HepG2 (cell line): ENCODE measurements at regions not wholly inside any gene's neighbourhood (a gene's known extent, or its start where the extent isn't known, plus 50 kb on each side); places are given as distances from the start of the nearest gene placed in this dataset.

Experiments
- ATAC-seq: fragments of 200-7000 bp; cut with Tn5 transposase; 3 replicates; pipeline ENCODE4 v1.9.1; 2020; ENCODE audit warnings: mild to moderate bottlenecking, moderate library complexity
- BruUV-seq: library from RNA; stranded (reverse); fragments of 400-500 nt; replicated peaks from 2 replicates; lab custom pipeline; 2021; lab: Mats Ljungman, UMichigan
- CTCF ChIA-PET: fragments of 300-600 bp; formaldehyde crosslinking; extraction: SDS; loops from one replicate; lab custom pipeline; 2021; ENCODE audit warnings: low total read pairs, inconsistent platforms, low intra/inter-chr PET ratio; lab: Yijun Ruan, JAX
- POLR2A ChIA-PET: fragments of 350-600 bp; sonication (Branson Sonifier 250); formaldehyde crosslinking; loops from one replicate; lab custom pipeline; 2020; ENCODE audit warnings: antibody characterized with exemption, inconsistent platforms; lab: Yijun Ruan, JAX
- DNase-seq: peaks from one replicate; pipeline ENCODE4 v3.0.0-alpha.2; 2015; ENCODE audit warnings: low spot score
- FAIRE-seq: peaks from 3 replicates; lab custom pipeline; 2011; peaks lifted over from hg19 to GRCh38; lab: Jason Lieb, UNC
- H2AFZ ChIP-seq: one replicate; pipeline ENCODE4 v1.6.1; 2011; ENCODE audit warnings: low read length, inconsistent platforms
- H3K27ac ChIP-seq: fragments of 300-600 bp; 3 replicates; pipeline ENCODE4 v1.8.0; 2011; ENCODE audit warnings: mixed run types, mild to moderate bottlenecking, mixed read lengths, low read length, inconsistent platforms; ENCODE audit not compliant: insufficient read depth; ENCODE audit errors: extremely low read length
- H3K27me3 ChIP-seq, 2 experiments: fragments of 200-600 bp in 1 of 2; 2 replicates in 1 of 2; 3 replicates in 1 of 2; pipeline versions ENCODE4 v1.6.0 to v1.8.0; 2011; ENCODE audit warnings: low read length in 2 of 2, mild to moderate bottlenecking in 2 of 2, moderate library complexity in 2 of 2, inconsistent platforms in 1 of 2; ENCODE audit not compliant: insufficient read depth in 2 of 2, control insufficient read depth in 1 of 2
- H3K36me3 ChIP-seq, 2 experiments: fragments of 200-600 bp in 1 of 2; replicated peaks in 1 of 2; 2 replicates in 1 of 2; 3 replicates in 1 of 2; pipeline versions ENCODE4 v1.5.1 to v1.8.0; 2011; ENCODE audit warnings: low read length in 2 of 2, inconsistent platforms in 1 of 2; ENCODE audit not compliant: insufficient read depth in 2 of 2, control insufficient read depth in 1 of 2
- H3K4me1 ChIP-seq: 2 replicates; pipeline ENCODE4 v1.5.1; 2012; ENCODE audit warnings: low read length, inconsistent platforms; ENCODE audit not compliant: insufficient read depth
- H3K4me2 ChIP-seq: 2 replicates; pipeline ENCODE4 v1.6.0; 2011; ENCODE audit warnings: low read depth, low read length, inconsistent platforms
- H3K4me3 ChIP-seq, 3 experiments: fragments of 200-600 bp in 1 of 3; sonication (generic), shearing (Covaris generic) in 1 of 3; replicated peaks in 1 of 3; 2 replicates each; pipeline ENCODE4 v1.5.1; 2011 to 2016; ENCODE audit warnings: low read length in 3 of 3, inconsistent platforms in 2 of 3, low read depth in 2 of 3, mild to moderate bottlenecking in 2 of 3, control low read depth in 1 of 3, mixed read lengths in 1 of 3; ENCODE audit not compliant: insufficient read depth in 1 of 3
- H3K79me2 ChIP-seq: one replicate; pipeline ENCODE4 v1.6.1; 2011; ENCODE audit warnings: low read length, inconsistent platforms; ENCODE audit not compliant: insufficient read depth
- H3K9ac ChIP-seq: 2 replicates; pipeline ENCODE4 v1.6.0; 2011; ENCODE audit warnings: mild to moderate bottlenecking, low read depth, low read length, inconsistent platforms; ENCODE audit not compliant: insufficient read depth
- H3K9me3 ChIP-seq: 2 replicates; pipeline ENCODE4 v1.5.1; 2012; ENCODE audit warnings: mild to moderate bottlenecking, low read length
- H4K20me1 ChIP-seq: 2 replicates; pipeline ENCODE4 v1.6.0; 2011; ENCODE audit warnings: inconsistent platforms, mild to moderate bottlenecking, low read length, moderate library complexity; ENCODE audit not compliant: insufficient read depth
- IKZF1 ChIP-seq: fragments of 450-650 bp; IDR thresholded peaks from 2 replicates; pipeline ENCODE4 v1.7.1; 2016
- KDM3A ChIP-seq: IDR thresholded peaks from 2 replicates; pipeline ENCODE4 v1.6.1; 2018; ENCODE audit warnings: low read depth, missing compliant biosample characterization
- PAF1 ChIP-seq: IDR thresholded peaks from 2 replicates; pipeline ENCODE4 v1.6.1; 2016; ENCODE audit warnings: missing genetic modification reagents, missing compliant biosample characterization
- RBM39 ChIP-seq: fragments of 200-400 bp; formaldehyde crosslinking; IDR thresholded peaks from one replicate; pipeline ENCODE4 v1.6.1; 2018; ENCODE audit warnings: antibody characterized with exemption, mild to moderate bottlenecking, low read depth, low read length; ENCODE audit not compliant: poor library complexity, severe bottlenecking
- SMAD1 ChIP-seq: sonication (generic); formaldehyde crosslinking; IDR thresholded peaks from 2 replicates; pipeline ENCODE4 v1.4.0; 2020; ENCODE audit warnings: missing genetic modification reagents, low read depth, mild to moderate bottlenecking, borderline replicate concordance
- TBP ChIP-seq: sonication (generic); formaldehyde crosslinking; IDR thresholded peaks from 2 replicates; pipeline ENCODE4 v1.5.0; 2020; ENCODE audit warnings: missing genetic modification reagents
- ZNF530 ChIP-seq: sonication (generic); formaldehyde crosslinking; IDR thresholded peaks from 2 replicates; pipeline ENCODE4 v1.5.0; 2020; ENCODE audit warnings: low read depth, mild to moderate bottlenecking, missing genetic modification reagents
- ZNF839 ChIP-seq: sonication (generic); formaldehyde crosslinking; IDR thresholded peaks from 2 replicates; pipeline ENCODE4 v1.4.0; 2020; ENCODE audit warnings: missing genetic modification reagents, mild to moderate bottlenecking, borderline replicate concordance
- ZSCAN9 ChIP-seq: IDR thresholded peaks from 2 replicates; pipeline ENCODE4 v1.6.1; 2016; ENCODE audit warnings: borderline replicate concordance
- WGBS: methylation state at CpG from one replicate; pipeline ENCODE4 v1.1.6; 2017; ENCODE audit warnings: low lambda C conversion rate; 5-methylcytosine and 5-hydroxymethylcytosine counted together
- in situ Hi-C: cut with HindIII; loops from 2 replicates; pipeline ENCODE4 v1.10.0; 2017; ENCODE audit warnings: low pct_unique_long_range_greater_than_20kb; ENCODE audit not compliant: extremely low pct_ligation_motif_present
- intact Hi-C: fragments of 100-400 bp; cut with micrococcal nuclease; formaldehyde crosslinking; loops from one replicate; pipeline ENCODE4 v1.10.0; 2022; ENCODE audit not compliant: unreplicated experiment
- TF ChIP-seq, protein P1 (sequence below): sonication (generic); formaldehyde crosslinking; IDR thresholded peaks from 2 replicates; pipeline ENCODE4 v1.4.0; 2020; ENCODE audit warnings: missing genetic modification reagents
- TF ChIP-seq, protein P2 (sequence below): sonication (generic); formaldehyde crosslinking; IDR thresholded peaks from 2 replicates; pipeline ENCODE4 v1.4.0; 2020; ENCODE audit warnings: missing genetic modification reagents

DNA sequence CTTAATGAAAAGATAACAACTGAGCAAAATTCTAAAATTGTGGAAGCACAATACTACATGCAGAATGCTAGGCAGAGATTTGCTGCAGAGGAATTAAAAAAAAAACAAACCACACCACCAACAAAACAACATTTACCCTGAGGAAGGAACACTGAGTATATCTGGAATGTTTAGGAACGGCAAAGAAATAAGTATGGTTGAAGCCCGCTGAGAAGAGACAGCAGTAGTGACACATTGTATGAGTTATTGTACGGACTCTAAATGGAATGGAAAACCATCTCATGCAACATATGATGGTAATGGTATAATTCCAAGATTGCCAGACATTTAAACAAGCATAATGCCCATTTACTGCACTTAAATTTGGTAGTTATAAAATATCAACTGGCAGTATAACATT, 568.2 kb upstream of the CCDC54 start:
- Histone ChIP-seq H2AFZ (no peak overlapping the region), H4K20me1 (no peaks in the 10 kb centered on the region), H3K4me1 (no peaks in the 10 kb centered on the region), H3K36me3 (no peaks in the 10 kb centered on the region), H3K4me3 (no peak overlapping the region)
- CTCF ChIA-PET = no interaction called here
- BruUV-seq = no TSS peak
- POLR2A ChIA-PET = no interaction called here
- 16% methylated on average over 3 of the region's 3 CpGs for WGBS
- intact Hi-C loops = no loop called here
- in situ Hi-C loops = no loop called here
- TF ChIP-seq, protein P1, sequence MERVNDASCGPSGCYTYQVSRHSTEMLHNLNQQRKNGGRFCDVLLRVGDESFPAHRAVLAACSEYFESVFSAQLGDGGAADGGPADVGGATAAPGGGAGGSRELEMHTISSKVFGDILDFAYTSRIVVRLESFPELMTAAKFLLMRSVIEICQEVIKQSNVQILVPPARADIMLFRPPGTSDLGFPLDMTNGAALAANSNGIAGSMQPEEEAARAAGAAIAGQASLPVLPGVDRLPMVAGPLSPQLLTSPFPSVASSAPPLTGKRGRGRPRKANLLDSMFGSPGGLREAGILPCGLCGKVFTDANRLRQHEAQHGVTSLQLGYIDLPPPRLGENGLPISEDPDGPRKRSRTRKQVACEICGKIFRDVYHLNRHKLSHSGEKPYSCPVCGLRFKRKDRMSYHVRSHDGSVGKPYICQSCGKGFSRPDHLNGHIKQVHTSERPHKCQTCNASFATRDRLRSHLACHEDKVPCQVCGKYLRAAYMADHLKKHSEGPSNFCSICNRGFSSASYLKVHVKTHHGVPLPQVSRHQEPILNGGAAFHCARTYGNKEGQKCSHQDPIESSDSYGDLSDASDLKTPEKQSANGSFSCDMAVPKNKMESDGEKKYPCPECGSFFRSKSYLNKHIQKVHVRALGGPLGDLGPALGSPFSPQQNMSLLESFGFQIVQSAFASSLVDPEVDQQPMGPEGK = no peak
- TF ChIP-seq SMAD1 (CRISPR knock-in tag) (no peak), PAF1 (CRISPR knock-in tag) (no peak), ZSCAN9 (CRISPR knock-in tag) (no peak), RBM39 (no peak), TBP (CRISPR knock-in tag) (no peak)
- TF ChIP-seq, all 625 proteins: peak for 0
- ATAC-seq (no peak), DNase-seq (no peak), FAIRE-seq (no peak)
- Histone ChIP-seq H3K9me3 (no peaks in the 10 kb centered on the region), H3K27me3 (no peaks in the 10 kb centered on the region), H3K27ac (no peak overlapping the region), H3K9ac (no peak overlapping the region), H3K79me2 (no peaks in the 10 kb centered on the region), H3K4me2 (no peak overlapping the region)

DNA sequence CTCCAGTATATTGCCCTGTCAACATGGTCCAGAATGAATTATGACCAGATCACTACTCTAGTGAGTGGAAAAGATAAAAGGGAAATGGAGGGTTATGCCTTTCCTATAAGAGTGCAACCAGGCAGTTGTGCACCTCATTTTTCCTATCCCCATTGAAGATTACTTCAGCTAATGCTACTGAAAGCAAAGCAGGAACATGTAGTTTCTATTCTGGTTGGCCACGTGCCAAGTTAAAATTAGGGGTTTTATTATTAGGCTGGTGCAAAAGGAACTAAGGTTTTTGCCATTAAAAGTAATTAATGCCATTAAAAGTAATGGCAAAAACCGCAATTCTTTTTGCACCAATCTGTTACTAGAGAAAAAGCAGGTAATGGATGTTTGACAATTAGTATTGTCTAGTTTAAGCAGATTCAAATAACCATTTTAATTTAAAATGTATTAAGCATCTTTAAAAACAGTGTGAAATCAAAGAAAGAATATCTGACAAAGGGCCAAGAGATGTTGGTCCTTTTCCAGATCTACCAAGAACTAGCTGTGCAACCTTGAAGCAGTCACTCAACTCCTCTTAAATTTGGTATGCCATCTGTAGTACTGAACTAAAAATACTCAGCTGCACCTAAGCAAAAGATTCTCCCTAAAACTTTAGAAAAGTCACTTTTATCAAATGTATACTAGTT, 567.5 kb upstream of the CCDC54 start:
- no peaks in the 10 kb centered on the region for H3K27me3 ChIP-seq
- H3K4me2 ChIP-seq = no peak overlapping the region
- H3K4me3 ChIP-seq = no peak overlapping the region
- H3K4me1 ChIP-seq = no peaks in the 10 kb centered on the region
- no peaks in the 10 kb centered on the region for H3K9me3 ChIP-seq
- no peak for DNase-seq
- H3K27ac ChIP-seq = no peak overlapping the region
- ATAC-seq = no peak
- in situ Hi-C loops (no loop called here), intact Hi-C loops (no loop called here)
- BruUV-seq = no TSS peak
- no peaks in the 10 kb centered on the region for H4K20me1 ChIP-seq
- H3K9ac ChIP-seq = no peak overlapping the region
- 0% methylated on average over 2 of the region's 2 CpGs for WGBS
- no peaks in the 10 kb centered on the region for H3K36me3 ChIP-seq
- H2AFZ ChIP-seq = no peak overlapping the region
- no peaks in the 10 kb centered on the region for H3K79me2 ChIP-seq
- CTCF ChIA-PET = no interaction called here
- no peak for FAIRE-seq
- POLR2A ChIA-PET = no interaction called here
- TF ChIP-seq KDM3A (CRISPR knock-in tag) = no peak
- TF ChIP-seq ZNF839 (CRISPR knock-in tag) = no peak
- TF ChIP-seq, protein P2, sequence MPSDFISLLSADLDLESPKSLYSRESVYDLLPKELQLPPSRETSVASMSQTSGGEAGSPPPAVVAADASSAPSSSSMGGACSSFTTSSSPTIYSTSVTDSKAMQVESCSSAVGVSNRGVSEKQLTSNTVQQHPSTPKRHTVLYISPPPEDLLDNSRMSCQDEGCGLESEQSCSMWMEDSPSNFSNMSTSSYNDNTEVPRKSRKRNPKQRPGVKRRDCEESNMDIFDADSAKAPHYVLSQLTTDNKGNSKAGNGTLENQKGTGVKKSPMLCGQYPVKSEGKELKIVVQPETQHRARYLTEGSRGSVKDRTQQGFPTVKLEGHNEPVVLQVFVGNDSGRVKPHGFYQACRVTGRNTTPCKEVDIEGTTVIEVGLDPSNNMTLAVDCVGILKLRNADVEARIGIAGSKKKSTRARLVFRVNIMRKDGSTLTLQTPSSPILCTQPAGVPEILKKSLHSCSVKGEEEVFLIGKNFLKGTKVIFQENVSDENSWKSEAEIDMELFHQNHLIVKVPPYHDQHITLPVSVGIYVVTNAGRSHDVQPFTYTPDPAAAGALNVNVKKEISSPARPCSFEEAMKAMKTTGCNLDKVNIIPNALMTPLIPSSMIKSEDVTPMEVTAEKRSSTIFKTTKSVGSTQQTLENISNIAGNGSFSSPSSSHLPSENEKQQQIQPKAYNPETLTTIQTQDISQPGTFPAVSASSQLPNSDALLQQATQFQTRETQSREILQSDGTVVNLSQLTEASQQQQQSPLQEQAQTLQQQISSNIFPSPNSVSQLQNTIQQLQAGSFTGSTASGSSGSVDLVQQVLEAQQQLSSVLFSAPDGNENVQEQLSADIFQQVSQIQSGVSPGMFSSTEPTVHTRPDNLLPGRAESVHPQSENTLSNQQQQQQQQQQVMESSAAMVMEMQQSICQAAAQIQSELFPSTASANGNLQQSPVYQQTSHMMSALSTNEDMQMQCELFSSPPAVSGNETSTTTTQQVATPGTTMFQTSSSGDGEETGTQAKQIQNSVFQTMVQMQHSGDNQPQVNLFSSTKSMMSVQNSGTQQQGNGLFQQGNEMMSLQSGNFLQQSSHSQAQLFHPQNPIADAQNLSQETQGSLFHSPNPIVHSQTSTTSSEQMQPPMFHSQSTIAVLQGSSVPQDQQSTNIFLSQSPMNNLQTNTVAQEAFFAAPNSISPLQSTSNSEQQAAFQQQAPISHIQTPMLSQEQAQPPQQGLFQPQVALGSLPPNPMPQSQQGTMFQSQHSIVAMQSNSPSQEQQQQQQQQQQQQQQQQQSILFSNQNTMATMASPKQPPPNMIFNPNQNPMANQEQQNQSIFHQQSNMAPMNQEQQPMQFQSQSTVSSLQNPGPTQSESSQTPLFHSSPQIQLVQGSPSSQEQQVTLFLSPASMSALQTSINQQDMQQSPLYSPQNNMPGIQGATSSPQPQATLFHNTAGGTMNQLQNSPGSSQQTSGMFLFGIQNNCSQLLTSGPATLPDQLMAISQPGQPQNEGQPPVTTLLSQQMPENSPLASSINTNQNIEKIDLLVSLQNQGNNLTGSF (CRISPR knock-in tag) = no peak
- TF ChIP-seq IKZF1 = no peak
- TF ChIP-seq ZNF530 (CRISPR knock-in tag) = no peak
